Neuronal stem cell (in vitro differentiated cells): ENCODE measurements at regions not wholly inside any gene's neighbourhood (a gene's known extent, or its start where the extent isn't known, plus 50 kb on each side); places are given as distances from the start of the nearest gene placed in this dataset.
A peak's percentile ranks its signal among the peaks of the same experiment; 100 is the strongest.

Experiments used
- DNase-seq: peaks from one replicate; pipeline ENCODE4 v3.0.0-alpha.2; 2013; ENCODE audit warnings: low spot score
- H2AFZ ChIP-seq: one replicate; pipeline ENCODE4 v1.6.1; 2013; ENCODE audit warnings: mild to moderate bottlenecking, low read length, inconsistent platforms
- H2AK5ac ChIP-seq: 2 replicates; pipeline ENCODE4 v1.6.1; 2013; ENCODE audit warnings: low read depth, mild to moderate bottlenecking, inconsistent platforms, low read length, moderate library complexity, mixed read lengths
- H2BK120ac ChIP-seq: 2 replicates; pipeline ENCODE4 v1.6.1; 2013; ENCODE audit warnings: low read depth, mild to moderate bottlenecking, inconsistent platforms, low read length, moderate library complexity, mixed read lengths
- H2BK12ac ChIP-seq: one replicate; pipeline ENCODE4 v1.6.1; 2013; ENCODE audit warnings: low read length, inconsistent platforms
- H2BK15ac ChIP-seq: 2 replicates; pipeline ENCODE4 v1.6.1; 2013; ENCODE audit warnings: mild to moderate bottlenecking, low read length, inconsistent platforms, mixed read lengths
- H2BK5ac ChIP-seq: one replicate; pipeline ENCODE4 v1.6.1; 2013; ENCODE audit warnings: inconsistent platforms, mild to moderate bottlenecking, low read length, moderate library complexity
- H3K14ac ChIP-seq: one replicate; pipeline ENCODE4 v1.6.1; 2013; ENCODE audit warnings: low read length, inconsistent platforms
- H3K18ac ChIP-seq: 2 replicates; pipeline ENCODE4 v1.6.1; 2013; ENCODE audit warnings: low read length, inconsistent platforms
- H3K23ac ChIP-seq: 2 replicates; pipeline ENCODE4 v1.6.1; 2013; ENCODE audit warnings: low read depth, mild to moderate bottlenecking, mixed read lengths, low read length, inconsistent platforms; ENCODE audit not compliant: poor library complexity
- H3K27ac ChIP-seq: replicated peaks from 3 replicates; pipeline ENCODE4 v1.5.1; 2013; ENCODE audit warnings: low read length, inconsistent platforms
- H3K27me3 ChIP-seq, 3 experiments: 2 replicates each; pipeline ENCODE4 v1.6.1; 2013; ENCODE audit warnings: low read length in 3 of 3, mild to moderate bottlenecking in 2 of 3, inconsistent platforms in 1 of 3, low read depth in 1 of 3, mixed read lengths in 1 of 3, moderate library complexity in 1 of 3; ENCODE audit not compliant: control insufficient read depth in 3 of 3, insufficient read depth in 3 of 3
- H3K36me3 ChIP-seq, 2 donors: replicated peaks in 1 of 2; 2 replicates each; pipeline ENCODE4 v1.6.1; 2013; ENCODE audit warnings: low read length in 2 of 2; ENCODE audit not compliant: control insufficient read depth in 2 of 2, insufficient read depth in 2 of 2
- H3K4ac ChIP-seq: 2 replicates; pipeline ENCODE4 v1.6.1; 2013; ENCODE audit warnings: inconsistent platforms, mild to moderate bottlenecking, low read length, moderate library complexity
- H3K4me1 ChIP-seq, 2 donors: 1 replicate in 1 of 2; 2 replicates in 1 of 2; pipeline ENCODE4 v1.6.1; 2013; ENCODE audit warnings: low read length in 2 of 2, low read depth in 1 of 2; ENCODE audit not compliant: control insufficient read depth in 2 of 2, insufficient read depth in 1 of 2
- H3K4me2 ChIP-seq: one replicate; pipeline ENCODE4 v1.6.1; 2013; ENCODE audit warnings: mild to moderate bottlenecking, low read length, inconsistent platforms; ENCODE audit not compliant: insufficient read depth, poor library complexity, severe bottlenecking
- H3K4me3 ChIP-seq, 2 donors: 2 replicates each; pipeline ENCODE4 v1.5.1; 2013; ENCODE audit warnings: low read length in 2 of 2, mild to moderate bottlenecking in 2 of 2, inconsistent platforms in 1 of 2, moderate library complexity in 1 of 2
- H3K79me1 ChIP-seq: one replicate; pipeline ENCODE4 v1.6.1; 2013; ENCODE audit warnings: low read depth, mild to moderate bottlenecking, inconsistent platforms, low read length, moderate library complexity
- H3K9ac ChIP-seq: one replicate; pipeline ENCODE4 v1.6.1; 2013; ENCODE audit warnings: mild to moderate bottlenecking, low read depth, low read length, inconsistent platforms; ENCODE audit not compliant: poor library complexity
- H3K9me3 ChIP-seq, 2 donors: replicated peaks in 1 of 2; 2 replicates each; pipeline versions ENCODE3 to v1.6.1; 2013; ENCODE audit warnings: low read length in 2 of 2, mild to moderate bottlenecking in 2 of 2, inconsistent platforms in 1 of 2, low read depth in 1 of 2, mixed read lengths in 1 of 2, moderate library complexity in 1 of 2; ENCODE audit not compliant: control insufficient read depth in 2 of 2, insufficient read depth in 1 of 2
- H4K8ac ChIP-seq: one replicate; pipeline ENCODE4 v1.6.1; 2013; ENCODE audit warnings: low read depth, mild to moderate bottlenecking, inconsistent platforms, low read length, moderate library complexity
- H4K91ac ChIP-seq: one replicate; pipeline ENCODE4 v1.6.1; 2013; ENCODE audit warnings: low read length, low read depth, mild to moderate bottlenecking, inconsistent platforms; ENCODE audit not compliant: poor library complexity
- WGBS, 2 donors: extraction: QIAGEN DNeasy Blood & Tissue Kit; methylation state at CpG; one replicate each; pipeline ENCODE4 v1.1.7; 2013; ENCODE audit warnings: missing lambda C conversion rate in 2 of 2, mixed read lengths in 1 of 2; ENCODE audit not compliant: insufficient read length in 2 of 2, insufficient replicate concordance in 1 of 2; ENCODE audit errors: extremely low coverage in 2 of 2; 5-methylcytosine and 5-hydroxymethylcytosine counted together

GRCh38 chr1:157272264-157272663 is 134.1 kb upstream of the ETV3 start:
- no peak overlapping the region for H2AFZ ChIP-seq
- H3K23ac ChIP-seq: no peak overlapping the region
- no peak overlapping the region for H3K27ac ChIP-seq
- no peak overlapping the region for H3K18ac ChIP-seq
- no peak overlapping the region for H3K4ac ChIP-seq
- no peak overlapping the region for H2AK5ac ChIP-seq
- no peaks in the 10 kb centered on the region for H3K27me3 ChIP-seq
- no peak overlapping the region for H4K8ac ChIP-seq
- no peaks in the 10 kb centered on the region for H3K36me3 ChIP-seq
- no peak overlapping the region for H4K91ac ChIP-seq
- no peak overlapping the region for H2BK12ac ChIP-seq
- H3K9me3 ChIP-seq: no peaks in the 10 kb centered on the region
- no peak overlapping the region for H3K14ac ChIP-seq
- no peak for DNase-seq
- no peaks in the 10 kb centered on the region for H3K79me1 ChIP-seq
- H3K4me3 ChIP-seq: no peak overlapping the region
- no peak overlapping the region for H2BK5ac ChIP-seq
- no peak overlapping the region for H2BK120ac ChIP-seq
- no peak overlapping the region for H2BK15ac ChIP-seq
- peaks cover 0 to 6% of the 10 kb centered on the region in 2 donors for H3K4me1 ChIP-seq
- no peak overlapping the region for H3K4me2 ChIP-seq
- H3K9ac ChIP-seq: no peak overlapping the region

GRCh38 chr1:157270705-157271274 is 132.6 kb upstream of the ETV3 start:
- WGBS, 2 donors: no CpG with 5 or more reads among the region's 4 CpGs
- no peaks in the 10 kb centered on the region for H3K36me3 ChIP-seq
- H3K4me2 ChIP-seq: no peak overlapping the region
- H4K91ac ChIP-seq: no peak overlapping the region
- H3K4ac ChIP-seq: no peak overlapping the region
- no peak overlapping the region for H3K4me3 ChIP-seq
- H4K8ac ChIP-seq: no peak overlapping the region
- H2BK15ac ChIP-seq: no peak overlapping the region
- no peaks in the 10 kb centered on the region for H3K79me1 ChIP-seq
- H3K27ac ChIP-seq: no peak overlapping the region
- no peak overlapping the region for H2AFZ ChIP-seq
- no peak overlapping the region for H3K9ac ChIP-seq
- no peak overlapping the region for H3K23ac ChIP-seq
- no peak overlapping the region for H2AK5ac ChIP-seq
- no peak for DNase-seq
- H3K4me1 ChIP-seq: peaks cover 0 to 6% of the 10 kb centered on the region in 2 donors
- no peaks in the 10 kb centered on the region for H3K9me3 ChIP-seq
- H3K18ac ChIP-seq: no peak overlapping the region
- no peak overlapping the region for H2BK12ac ChIP-seq
- no peak overlapping the region for H3K14ac ChIP-seq
- H2BK5ac ChIP-seq: no peak overlapping the region
- no peaks in the 10 kb centered on the region for H3K27me3 ChIP-seq
- H2BK120ac ChIP-seq: no peak overlapping the region

DNA sequence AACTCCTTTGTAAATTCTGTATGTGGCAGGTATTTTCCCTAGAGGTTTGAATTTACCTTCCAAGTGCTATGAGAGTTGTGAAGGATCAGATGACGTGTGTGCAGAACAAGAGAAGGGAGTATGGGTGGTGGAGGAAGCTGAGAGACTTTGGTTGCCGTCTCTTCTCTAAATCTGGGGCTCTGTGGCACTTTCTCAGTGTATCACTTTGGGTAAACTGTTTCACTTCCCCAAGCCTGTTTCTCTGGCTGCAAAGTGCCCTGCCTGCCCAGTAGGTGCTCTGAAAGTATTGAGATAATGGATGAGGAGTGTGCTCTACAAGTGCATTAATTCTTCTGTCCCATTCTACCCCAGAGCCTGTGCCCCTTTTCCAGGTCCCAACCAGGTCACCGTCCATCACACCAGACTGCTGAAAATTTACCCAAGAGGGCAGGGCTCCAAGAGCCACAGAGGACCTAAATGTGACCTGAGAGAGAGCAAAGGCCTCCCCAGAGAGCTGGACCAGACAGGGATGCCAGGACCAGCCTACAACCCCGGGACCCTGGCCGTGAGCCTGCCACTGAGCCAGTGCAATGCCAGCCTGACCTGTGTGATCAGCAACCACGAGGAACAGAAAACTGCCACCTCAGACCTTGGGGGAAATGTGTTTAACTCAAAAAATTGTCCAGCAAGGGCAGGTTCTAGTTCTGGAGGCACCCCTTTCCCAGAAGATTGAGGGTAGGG is 131.6 kb upstream of the ETV3 start:
- no peak overlapping the region for H2BK12ac ChIP-seq
- no peaks in the 10 kb centered on the region for H3K9me3 ChIP-seq
- H3K4me2 ChIP-seq: no peak overlapping the region
- no peak overlapping the region for H4K91ac ChIP-seq
- H4K8ac ChIP-seq: no peak overlapping the region
- no peak overlapping the region for H2BK15ac ChIP-seq
- H2BK120ac ChIP-seq: peak overlapping the region; percentile 14
- H2AK5ac ChIP-seq: no peak overlapping the region
- H3K27ac ChIP-seq: no peak overlapping the region
- WGBS, 2 donors: no CpG with 5 or more reads among the region's 6 CpGs
- H3K18ac ChIP-seq: peak overlapping the region; percentile 3
- no peak overlapping the region for H2AFZ ChIP-seq
- no peak overlapping the region for H3K4me3 ChIP-seq
- H3K27me3 ChIP-seq: no peaks in the 10 kb centered on the region
- no peak overlapping the region for H2BK5ac ChIP-seq
- H3K9ac ChIP-seq: no peak overlapping the region
- H3K4ac ChIP-seq: no peak overlapping the region
- H3K23ac ChIP-seq: no peak overlapping the region
- peaks cover 0 to 6% of the 10 kb centered on the region in 2 donors for H3K4me1 ChIP-seq
- H3K14ac ChIP-seq: no peak overlapping the region
- no peaks in the 10 kb centered on the region for H3K79me1 ChIP-seq
- H3K36me3 ChIP-seq: no peaks in the 10 kb centered on the region
- DNase-seq: no peak

- Histone ChIP-seq H3K4ac (no peak overlapping the region), H3K9me3 (no peaks in the 10 kb centered on the region), H2BK15ac (no peak overlapping the region), H2BK12ac (no peak overlapping the region), H4K8ac (no peak overlapping the region), H3K18ac (no peak overlapping the region), H4K91ac (no peak overlapping the region), H3K14ac (no peak overlapping the region), H3K36me3 (no peaks in the 10 kb centered on the region), H2AFZ (no peak overlapping the region), H3K23ac (no peak overlapping the region), H3K9ac (no peak overlapping the region), H3K4me1 (no peaks in the 10 kb centered on the region), H2BK120ac (no peak overlapping the region), H2BK5ac (no peak overlapping the region), H2AK5ac (no peak overlapping the region), H3K4me3 (no peak overlapping the region), H3K4me2 (no peak overlapping the region), H3K79me1 (no peaks in the 10 kb centered on the region), H3K27me3 (no peaks in the 10 kb centered on the region), H3K27ac (no peak overlapping the region)
- no peak for DNase-seq
Observed at GRCh38 chr1:157262891-157263290, 124.7 kb upstream of the ETV3 start.
